ENCODE measurements at regions not wholly inside any gene's neighbourhood (a gene's known extent, or its start where the extent isn't known, plus 50 kb on each side); places are given as distances from the start of the nearest gene placed in this dataset.

DNA sequence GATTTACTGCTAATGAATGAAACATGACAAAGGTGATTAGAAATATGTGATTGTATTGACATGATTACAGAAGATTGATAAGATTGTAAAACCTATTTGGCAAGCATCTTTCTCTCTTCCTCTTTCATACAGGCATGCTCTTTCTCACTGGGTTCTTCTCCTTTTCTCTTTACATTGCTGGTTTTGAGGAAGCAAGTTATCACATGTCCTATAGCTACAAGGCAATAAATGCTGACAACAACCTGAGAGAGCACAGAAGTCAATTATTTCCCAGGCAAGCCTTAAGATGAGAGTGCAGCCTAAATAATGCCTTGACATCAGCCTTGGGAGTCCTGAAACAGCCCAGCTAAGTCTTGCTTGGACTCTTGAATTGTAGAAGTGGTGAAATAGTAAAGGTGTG, 875.0 kb downstream of the SLITRK1 start:
- DNase-seq (ENCODE audit: extremely low read depth, low read depth), result no peak
- H3K4me3 ChIP-seq (replicated peaks; ENCODE audit: low read depth, low read length), result no peak overlapping the region
- TF ChIP-seq, protein P1, sequence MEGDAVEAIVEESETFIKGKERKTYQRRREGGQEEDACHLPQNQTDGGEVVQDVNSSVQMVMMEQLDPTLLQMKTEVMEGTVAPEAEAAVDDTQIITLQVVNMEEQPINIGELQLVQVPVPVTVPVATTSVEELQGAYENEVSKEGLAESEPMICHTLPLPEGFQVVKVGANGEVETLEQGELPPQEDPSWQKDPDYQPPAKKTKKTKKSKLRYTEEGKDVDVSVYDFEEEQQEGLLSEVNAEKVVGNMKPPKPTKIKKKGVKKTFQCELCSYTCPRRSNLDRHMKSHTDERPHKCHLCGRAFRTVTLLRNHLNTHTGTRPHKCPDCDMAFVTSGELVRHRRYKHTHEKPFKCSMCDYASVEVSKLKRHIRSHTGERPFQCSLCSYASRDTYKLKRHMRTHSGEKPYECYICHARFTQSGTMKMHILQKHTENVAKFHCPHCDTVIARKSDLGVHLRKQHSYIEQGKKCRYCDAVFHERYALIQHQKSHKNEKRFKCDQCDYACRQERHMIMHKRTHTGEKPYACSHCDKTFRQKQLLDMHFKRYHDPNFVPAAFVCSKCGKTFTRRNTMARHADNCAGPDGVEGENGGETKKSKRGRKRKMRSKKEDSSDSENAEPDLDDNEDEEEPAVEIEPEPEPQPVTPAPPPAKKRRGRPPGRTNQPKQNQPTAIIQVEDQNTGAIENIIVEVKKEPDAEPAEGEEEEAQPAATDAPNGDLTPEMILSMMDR (IDR thresholded peaks at IDR 0.05; ENCODE audit: low read depth, low read length, missing control alignments), result no peak

DNA sequence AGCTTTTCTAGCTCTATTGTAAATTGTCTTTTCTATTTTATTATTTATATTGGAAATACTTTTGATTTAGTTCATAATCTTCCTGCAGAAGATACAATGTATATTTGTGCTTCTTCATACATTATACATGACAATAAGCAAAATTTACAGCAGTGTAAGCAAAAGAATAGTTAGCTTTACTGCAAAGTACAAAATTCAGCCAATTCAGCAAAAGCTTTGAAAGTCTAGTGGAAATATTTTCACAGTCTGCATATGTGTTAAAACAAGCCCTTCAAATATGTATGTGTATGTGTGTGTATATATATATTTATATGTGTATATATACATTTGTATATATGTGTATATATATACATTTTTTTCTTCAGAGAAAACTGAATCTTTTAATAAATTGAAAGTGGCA, 879.1 kb downstream of the SLITRK1 start:
- no peak overlapping the region for H3K4me3 ChIP-seq (replicated peaks; ENCODE audit: low read depth, low read length)
- DNase-seq (ENCODE audit: extremely low read depth, low read depth), result no peak
- TF ChIP-seq, protein P1 (IDR thresholded peaks at IDR 0.05; ENCODE audit: low read depth, low read length, missing control alignments), result no peak

DNA sequence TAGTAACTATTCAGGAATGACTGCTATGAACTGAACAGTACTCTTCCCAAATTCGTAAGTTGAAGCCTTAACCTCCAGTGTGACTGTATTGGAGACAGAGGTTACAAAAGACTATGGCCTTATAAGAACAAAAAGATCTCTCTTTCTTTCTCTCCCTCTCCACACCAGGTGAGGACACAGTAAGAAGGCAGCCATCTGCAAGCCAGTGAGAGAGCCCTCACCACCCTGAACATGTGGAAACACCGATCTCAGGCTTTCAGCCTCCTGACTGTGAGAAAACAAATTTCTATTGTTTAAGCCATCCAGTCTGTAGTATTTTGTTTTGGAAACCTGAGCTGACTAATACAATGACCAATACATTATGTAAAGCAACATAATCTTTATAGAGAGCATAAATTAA, 888.9 kb downstream of the SLITRK1 start:
- DNase-seq (ENCODE audit: extremely low read depth, low read depth), result no peak
- TF ChIP-seq, protein P1 (IDR thresholded peaks at IDR 0.05; ENCODE audit: low read depth, low read length, missing control alignments), result no peak
- H3K4me3 ChIP-seq (replicated peaks; ENCODE audit: low read depth, low read length), result no peak overlapping the region

- no peak for DNase-seq (ENCODE audit: extremely low read depth, low read depth)
- TF ChIP-seq, protein P1 (IDR thresholded peaks at IDR 0.05; ENCODE audit: low read depth, low read length, missing control alignments), result no peak
- no peak overlapping the region for H3K4me3 ChIP-seq (replicated peaks; ENCODE audit: low read depth, low read length)
Measured at GRCh38 chr13:82976499-82976898, 905.8 kb downstream of the SLITRK1 start.

DNA sequence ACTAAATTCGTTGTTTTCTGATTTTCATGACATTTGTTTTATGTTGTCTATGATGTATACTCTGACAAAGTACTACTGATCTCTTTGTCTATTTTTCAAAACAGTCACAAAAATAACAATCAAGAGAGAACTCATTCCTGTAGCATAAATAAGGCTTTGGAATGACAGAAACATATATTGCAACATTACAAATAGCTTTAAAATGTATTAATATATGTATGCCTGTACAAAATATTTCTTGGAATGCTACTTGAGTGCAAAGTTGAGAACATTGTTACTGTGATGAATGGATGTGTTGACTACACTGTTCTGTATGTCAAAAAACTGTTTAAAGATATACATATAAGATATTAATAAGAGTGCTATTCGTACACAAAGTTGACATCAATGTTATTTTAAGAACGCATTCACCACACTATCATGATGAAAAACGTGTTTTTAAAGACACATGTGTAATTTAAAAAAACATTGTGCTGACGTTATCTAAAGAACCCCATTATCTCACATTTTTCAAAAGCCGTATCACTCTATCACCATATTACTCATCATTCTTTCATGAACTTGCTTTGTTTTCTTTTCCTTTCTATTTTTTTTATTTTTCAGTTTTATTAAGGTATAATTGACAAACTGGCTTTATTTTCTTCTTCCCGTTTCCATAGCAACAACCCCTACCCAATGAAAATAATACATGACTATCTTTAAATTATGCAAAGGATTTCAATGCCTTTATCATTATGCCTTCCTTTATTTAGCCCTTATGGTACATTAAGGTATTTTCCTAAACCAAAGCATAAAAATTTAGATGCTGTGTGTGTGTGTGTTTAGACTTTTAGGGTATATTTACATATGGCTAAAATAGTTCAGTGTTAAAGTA, 918.8 kb downstream of the SLITRK1 start:
- DNase-seq (ENCODE audit: extremely low read depth, low read depth), result no peak

DNA sequence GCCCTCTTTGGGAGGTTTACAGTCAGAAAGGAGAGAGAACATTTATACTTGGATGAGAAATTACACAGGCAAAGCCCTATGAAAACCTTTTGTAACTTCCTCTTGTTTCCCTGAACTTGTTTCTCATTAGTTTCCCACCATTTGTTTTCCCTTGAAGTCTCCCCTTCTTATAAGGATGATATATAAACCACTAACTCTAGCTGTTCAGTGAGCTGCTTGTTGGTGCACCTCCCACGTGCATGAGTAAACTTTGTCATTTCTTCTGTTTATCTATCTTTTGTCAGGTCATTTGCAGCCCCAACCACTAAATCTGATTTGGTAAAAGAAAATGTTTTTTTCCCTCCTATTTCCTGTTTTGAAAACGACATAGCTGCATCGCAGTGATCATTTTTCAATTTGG, 919.9 kb downstream of the SLITRK1 start:
- TF ChIP-seq, protein P1 (IDR thresholded peaks at IDR 0.05; ENCODE audit: low read depth, low read length, missing control alignments), result no peak
- H3K4me3 ChIP-seq (replicated peaks; ENCODE audit: low read depth, low read length), result no peak overlapping the region
- DNase-seq (ENCODE audit: extremely low read depth, low read depth), result no peak

More for the DNA sequence above, 918.8 kb downstream of the SLITRK1 start:
- no peak overlapping the region for H3K4me3 ChIP-seq (replicated peaks; ENCODE audit: low read depth, low read length)
- TF ChIP-seq, protein P1 (IDR thresholded peaks at IDR 0.05; ENCODE audit: low read depth, low read length, missing control alignments), result no peak
